Activated naive CD8-positive, alpha-beta T cell treated with anti-CD3 and anti-CD28 coated beads, Interleukin-2, amount 50 U/mL, for 16 hours (primary cell): ENCODE measurements at regions not wholly inside any gene's neighbourhood (a gene's known extent, or its start where the extent isn't known, plus 50 kb on each side); places are given as distances from the start of the nearest gene placed in this dataset.

Source experiments
- DNase-seq: peaks from one replicate; pipeline ENCODE4 v3.0.0-alpha.2; 2020; ENCODE audit warnings: low read depth, low spot score

GRCh38 chr5:67272453-67273130 lies 76.0 kb upstream of the CD180 start:
- DNase-seq, result no peak

GRCh38 chr5:67268231-67269021 lies 71.8 kb upstream of the CD180 start:
- DNase-seq, result no peak

GRCh38 chr5:67267512-67268216 lies 71.1 kb upstream of the CD180 start:
- DNase-seq, result no peak

GRCh38 chr5:67266654-67267350 lies 70.2 kb upstream of the CD180 start:
- no peak for DNase-seq

GRCh38 chr5:67265951-67266350 lies 69.4 kb upstream of the CD180 start:
- DNase-seq, result no peak

- no peak for DNase-seq
These were observed 67.2 kb upstream of the CD180 start for GRCh38 chr5:67263656-67264408.

- DNase-seq, result no peak
These were observed 66.4 kb upstream of the CD180 start for GRCh38 chr5:67262956-67263355.

GRCh38 chr5:67262206-67262605 lies 65.6 kb upstream of the CD180 start:
- DNase-seq, result no peak

- DNase-seq, result no peak
These were observed 63.1 kb upstream of the CD180 start for GRCh38 chr5:67259548-67260215.

GRCh38 chr5:67257500-67257899 lies 60.9 kb upstream of the CD180 start:
- DNase-seq, result no peak

GRCh38 chr5:67257077-67257476 lies 60.5 kb upstream of the CD180 start:
- DNase-seq, result no peak

GRCh38 chr5:67255881-67256280 lies 59.3 kb upstream of the CD180 start:
- DNase-seq, result no peak

- no peak for DNase-seq
These were observed 57.3 kb upstream of the CD180 start for GRCh38 chr5:67253911-67254310.

GRCh38 chr5:67249590-67249895 lies 52.9 kb upstream of the CD180 start:
- no peak for DNase-seq

GRCh38 chr5:67248703-67249589 lies 52.3 kb upstream of the CD180 start:
- DNase-seq, result no peak

GRCh38 chr5:67246546-67247268 lies 50.1 kb upstream of the CD180 start:
- DNase-seq, result no peak
